DMS 273 (cell line): ENCODE measurements at regions not wholly inside any gene's neighbourhood (a gene's known extent, or its start where the extent isn't known, plus 50 kb on each side); places are given as distances from the start of the nearest gene placed in this dataset.
"Not testable (repeated sequence)": the region's sequence is repeated elsewhere in the genome, so short reads cannot be mapped to it uniquely, and the experiment has no call there.

Experiments used
- DNase-seq: peaks from one replicate; lab custom pipeline; 2025; ENCODE audit not compliant: unreplicated experiment; lab: John Stamatoyannopoulos, UW

DNA sequence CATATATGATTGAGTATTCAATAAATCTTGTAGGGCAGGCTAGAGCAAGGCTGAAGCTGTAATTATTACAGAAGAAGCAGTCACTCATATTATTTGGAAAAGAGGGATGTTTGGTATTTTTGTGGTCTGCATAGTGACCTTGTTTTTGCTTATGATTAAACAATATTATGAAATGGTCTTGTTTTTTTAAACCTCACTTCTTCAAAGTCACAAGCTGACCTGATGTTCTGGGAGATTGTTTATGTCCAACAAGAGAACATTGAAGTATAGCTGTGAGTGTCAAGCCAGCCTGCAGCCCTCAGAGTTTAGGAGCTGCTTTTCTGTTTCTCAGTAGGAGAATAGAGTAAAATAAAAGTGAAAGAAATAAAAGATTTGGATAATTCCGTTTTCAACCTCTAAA is 342.2 kb downstream of the LRRC70 start:
- DNase-seq: no peak

- DNase-seq: no peak
Measured at GRCh38 chr5:62909326-62909725, 330.7 kb downstream of the LRRC70 start.

GRCh38 chr5:62902126-62902525 is 323.5 kb downstream of the LRRC70 start:
- DNase-seq: no peak

- no peak for DNase-seq
Measured at GRCh38 chr5:62900976-62901375, 322.4 kb downstream of the LRRC70 start.

GRCh38 chr5:62896121-62896893 is 317.7 kb downstream of the LRRC70 start:
- DNase-seq: no peak

DNA sequence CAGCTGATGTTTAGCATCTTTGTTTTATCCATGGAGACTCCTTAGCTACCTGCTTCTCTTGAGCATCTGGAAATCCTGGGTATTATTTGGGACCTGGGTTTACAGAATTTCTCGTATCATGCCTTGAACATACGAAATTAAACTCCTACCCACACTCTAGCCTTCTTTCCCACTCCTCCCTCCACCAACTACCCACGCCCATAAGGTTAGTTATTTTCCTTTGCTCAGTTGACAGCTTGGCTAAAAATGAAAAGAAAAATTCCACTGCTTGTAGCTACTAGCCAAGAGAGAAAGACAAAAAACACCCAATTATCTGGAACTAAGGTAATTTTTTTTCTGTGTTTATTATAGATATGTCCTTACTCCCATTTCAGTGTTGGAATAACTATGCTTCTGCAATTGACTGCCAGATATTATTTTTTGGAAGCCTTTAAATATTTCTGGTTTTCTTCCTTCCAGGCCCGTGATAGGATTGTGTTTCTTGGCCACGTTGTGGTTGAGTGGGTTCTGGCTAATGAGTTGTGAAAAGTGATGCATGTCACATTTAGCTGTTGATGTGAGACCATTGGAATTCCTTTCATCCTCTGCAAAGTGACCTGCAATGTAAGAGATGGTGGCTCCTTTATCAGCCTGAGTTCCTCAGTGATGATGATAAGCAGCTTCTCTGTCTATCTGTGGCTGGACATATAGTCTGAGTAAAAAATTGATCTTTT is 308.1 kb downstream of the LRRC70 start:
- no peak for DNase-seq

GRCh38 chr5:62837330-62837729 is 258.7 kb downstream of the LRRC70 start:
- DNase-seq: not testable (repeated sequence)

- DNase-seq: no peak
Measured at GRCh38 chr5:62829604-62829986, 251.0 kb downstream of the LRRC70 start.

- DNase-seq: no peak
Measured at GRCh38 chr5:62828742-62829603, 250.4 kb downstream of the LRRC70 start.

DNA sequence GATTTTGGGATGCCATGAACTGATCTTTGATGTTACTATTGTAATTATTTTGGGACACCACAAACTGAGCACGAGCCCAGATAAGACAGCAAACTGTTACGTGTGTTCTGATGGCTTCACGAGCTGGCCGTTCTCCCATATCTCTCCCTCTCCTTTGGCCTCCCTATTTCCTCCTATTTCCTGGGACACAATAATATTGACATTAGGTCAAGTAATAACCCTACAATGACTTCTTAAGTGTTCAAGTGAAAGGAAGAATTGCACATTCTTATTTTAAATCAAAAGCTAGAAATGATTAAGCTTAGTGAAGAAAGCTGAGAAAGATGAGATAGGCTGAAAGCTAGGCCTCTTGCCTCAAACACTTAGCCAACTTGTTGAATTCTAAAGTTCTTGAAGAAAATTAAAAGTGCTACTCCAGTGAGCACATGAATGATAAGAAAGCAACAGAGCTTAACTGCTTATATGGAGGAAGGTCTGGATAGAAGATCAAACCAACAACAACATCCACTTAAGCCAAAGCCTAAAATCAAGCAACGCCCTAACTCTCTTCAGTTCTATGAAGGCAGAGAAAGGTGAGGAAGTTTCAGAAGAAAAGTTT is 247.1 kb downstream of the LRRC70 start:
- no peak for DNase-seq

- DNase-seq: no peak
Measured at GRCh38 chr5:62824936-62825335, 246.3 kb downstream of the LRRC70 start.

DNA sequence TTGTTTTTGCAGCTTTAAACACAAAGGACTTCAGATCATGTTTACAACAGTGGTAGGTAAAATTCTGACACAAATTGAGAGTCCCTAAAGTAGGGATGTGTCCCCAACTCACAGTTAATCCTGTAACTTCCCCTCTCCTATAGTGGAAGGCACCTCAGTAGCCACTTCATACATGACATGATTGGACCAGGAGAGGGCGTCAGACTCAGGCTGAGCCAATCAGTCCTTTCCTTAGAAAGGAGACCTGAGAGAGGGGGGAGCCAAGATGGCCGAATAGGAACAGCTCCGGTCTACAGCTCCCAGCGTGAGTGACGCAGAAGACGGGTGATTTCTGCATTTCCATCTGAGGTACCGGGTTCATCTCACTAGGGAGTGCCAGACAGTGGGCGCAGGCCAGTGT is 238.4 kb downstream of the LRRC70 start:
- not testable (repeated sequence) for DNase-seq

GRCh38 chr5:62814991-62815390 is 236.4 kb downstream of the LRRC70 start:
- DNase-seq: no peak

- DNase-seq: no peak
Measured at GRCh38 chr5:62812621-62813255, 234.1 kb downstream of the LRRC70 start.

GRCh38 chr5:62804819-62805218 is 226.2 kb downstream of the LRRC70 start:
- DNase-seq: not testable (repeated sequence)

DNA sequence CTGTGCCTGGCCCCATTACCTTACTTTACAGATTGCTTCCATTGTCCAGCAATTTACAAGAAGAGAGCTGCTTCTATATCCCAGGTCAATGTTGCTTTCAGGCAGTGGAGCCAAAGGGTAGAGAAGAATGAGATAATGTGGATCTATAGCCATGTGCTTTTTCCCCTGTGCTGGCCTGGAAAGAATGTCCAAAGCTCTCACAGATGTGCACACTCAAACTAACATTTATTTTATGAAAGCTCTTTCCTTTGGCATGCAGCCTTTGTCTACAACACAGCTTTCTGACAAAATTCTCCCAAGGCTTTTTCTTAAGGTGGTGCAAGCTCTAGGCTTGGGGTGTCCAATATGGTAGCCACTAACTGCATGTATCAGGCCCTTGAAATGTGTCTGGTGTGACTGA is 217.3 kb downstream of the LRRC70 start:
- no peak for DNase-seq

DNA sequence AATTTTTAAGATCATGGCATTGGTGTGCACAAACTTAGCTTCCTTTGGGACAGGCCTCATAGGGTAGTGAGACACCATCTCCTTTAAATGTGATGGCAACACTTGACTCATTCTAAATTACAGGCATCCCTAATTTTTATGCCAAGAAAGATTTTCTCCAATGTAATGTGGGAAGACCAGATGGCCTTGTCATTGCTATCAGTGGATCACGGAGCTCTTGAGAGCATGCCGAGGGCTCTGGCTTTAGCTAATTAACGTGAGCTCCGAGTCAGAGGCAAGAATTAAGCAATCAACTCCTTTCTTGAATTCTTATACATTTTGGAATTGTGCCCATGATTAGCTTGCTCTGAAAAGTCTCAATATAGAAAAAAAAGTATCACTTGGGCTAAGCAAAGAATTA is 215.8 kb downstream of the LRRC70 start:
- DNase-seq: peak; percentile 35

- peak; percentile 36 for DNase-seq
Measured at GRCh38 chr5:62791059-62791458, 212.4 kb downstream of the LRRC70 start.

GRCh38 chr5:62790348-62790747 is 211.7 kb downstream of the LRRC70 start:
- DNase-seq: peak; percentile 22

- no peak for DNase-seq
Measured at GRCh38 chr5:62786099-62786498, 207.5 kb downstream of the LRRC70 start.

- DNase-seq: no peak
Measured at GRCh38 chr5:62785588-62785987, 207.0 kb downstream of the LRRC70 start.
